GM12873 (cell line): ENCODE measurements at regions not wholly inside any gene's neighbourhood (a gene's known extent, or its start where the extent isn't known, plus 50 kb on each side); places are given as distances from the start of the nearest gene placed in this dataset.

Experiments used
- CTCF ChIP-seq: IDR thresholded peaks from 2 replicates; pipeline ENCODE4 v1.5.1; 2012; ENCODE audit warnings: low read depth, mild to moderate bottlenecking, moderate library complexity, low read length, control low read depth; ENCODE audit not compliant: insufficient read depth; ENCODE audit errors: missing control alignments

GRCh38 chr7:124553502-124553901, 212.1 kb downstream of the GPR37 start:
- no peak for TF ChIP-seq CTCF

GRCh38 chr7:124552217-124552616, 213.4 kb downstream of the GPR37 start:
- TF ChIP-seq CTCF, result no peak

- TF ChIP-seq CTCF, result no peak
Measured at GRCh38 chr7:124550036-124550435, 215.6 kb downstream of the GPR37 start.

GRCh38 chr7:124542476-124542875, 223.1 kb downstream of the GPR37 start:
- TF ChIP-seq CTCF, result no peak

GRCh38 chr7:124536156-124536762, 229.3 kb downstream of the GPR37 start:
- TF ChIP-seq CTCF, result no peak

- no peak for TF ChIP-seq CTCF
Measured at GRCh38 chr7:124532166-124532565, 233.4 kb downstream of the GPR37 start.

GRCh38 chr7:124516911-124517310, 248.7 kb downstream of the GPR37 start:
- no peak for TF ChIP-seq CTCF
